Peyer's patch (tissue), 4 donors: ENCODE measurements at regions not wholly inside any gene's neighbourhood (a gene's known extent, or its start where the extent isn't known, plus 50 kb on each side); places are given as distances from the start of the nearest gene placed in this dataset.

Experiments used
- CTCF ChIP-seq, 6 experiments: fragments of 450-650 bp in 4 of 6; fragments of 200-600 bp in 2 of 6; sonication (generic) in 1 of 6; IDR thresholded peaks; one replicate each; pipeline ENCODE4 v1.5.1; 2017 to 2019; ENCODE audit warnings: antibody characterized with exemption in 6 of 6, mild to moderate bottlenecking in 3 of 6, moderate library complexity in 1 of 6
- POLR2A ChIP-seq, 2 donors: fragments of 450-650 bp; IDR thresholded peaks; one replicate each; pipeline ENCODE4 v1.5.1; 2017; ENCODE audit warnings: antibody characterized with exemption in 2 of 2, mild to moderate bottlenecking in 2 of 2, moderate library complexity in 2 of 2

GRCh38 chr14:39939023-39939422, 506.8 kb upstream of the FBXO33 start:
- no peak for TF ChIP-seq CTCF (IDR thresholded peaks at IDR 0.05)
- no peak for TF ChIP-seq POLR2A (IDR thresholded peaks at IDR 0.05)
